ENCODE measurements at regions not wholly inside any gene's neighbourhood (a gene's known extent, or its start where the extent isn't known, plus 50 kb on each side); places are given as distances from the start of the nearest gene placed in this dataset.
"Not testable (repeated sequence)": the region's sequence is repeated elsewhere in the genome, so short reads cannot be mapped to it uniquely, and the experiment has no call there.

DNA sequence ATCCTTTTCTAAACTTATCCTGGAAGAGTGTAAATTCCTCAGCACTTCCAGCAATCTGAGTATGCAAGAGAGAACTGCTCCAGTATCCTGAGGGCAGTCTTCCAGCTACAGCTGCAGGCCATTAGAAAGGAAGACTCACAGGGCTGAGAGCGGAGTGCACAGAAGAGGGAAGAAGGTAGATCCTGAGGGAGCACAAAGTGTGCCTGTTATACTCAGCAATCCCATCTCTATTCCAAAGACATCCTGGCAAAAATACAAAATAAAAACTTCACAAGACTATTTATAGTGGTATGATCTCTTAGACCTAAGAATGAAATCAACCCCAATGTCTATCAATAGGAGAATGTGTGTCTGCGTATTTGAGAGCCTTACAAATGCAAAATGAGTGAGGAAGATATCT lies 292.0 kb downstream of the ZIC1 start:
- Histone ChIP-seq H3K27me3 (no peaks in the 10 kb centered on the region), H3K4me3 (no peak overlapping the region), H3K36me3 (no peaks in the 10 kb centered on the region), H3K9ac (no peak overlapping the region), H3K4me2 (no peak overlapping the region), H3K9me3 (no peaks in the 10 kb centered on the region), H3K27ac (no peak overlapping the region), H3K4me1 (no peaks in the 10 kb centered on the region), H4K20me1 (no peaks in the 10 kb centered on the region)
- TF ChIP-seq Cebpa-rat (IDR thresholded peaks at IDR 0.05) = no peak

DNA sequence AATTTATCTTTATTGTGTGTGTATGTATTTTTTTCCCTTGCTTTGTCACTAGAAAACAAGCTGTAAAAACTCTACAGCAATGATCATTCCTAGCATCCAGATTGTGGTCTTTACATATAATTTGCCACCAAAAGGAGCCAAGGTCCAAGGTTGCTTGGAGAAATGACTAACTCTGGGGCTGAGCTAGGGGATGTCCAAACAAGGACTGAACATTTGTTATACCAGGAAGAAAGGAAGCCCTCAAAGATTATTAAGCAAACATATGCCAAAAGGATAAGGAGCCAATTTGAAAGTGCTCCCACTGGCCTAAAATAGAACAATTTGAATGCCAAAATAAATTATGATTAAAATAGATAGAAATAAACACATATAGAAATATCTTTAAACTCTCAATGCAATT lies 293.3 kb downstream of the ZIC1 start:
- no peaks in the 10 kb centered on the region for H3K36me3 ChIP-seq
- TF ChIP-seq Cebpa-rat (IDR thresholded peaks at IDR 0.05) = no peak

DNA sequence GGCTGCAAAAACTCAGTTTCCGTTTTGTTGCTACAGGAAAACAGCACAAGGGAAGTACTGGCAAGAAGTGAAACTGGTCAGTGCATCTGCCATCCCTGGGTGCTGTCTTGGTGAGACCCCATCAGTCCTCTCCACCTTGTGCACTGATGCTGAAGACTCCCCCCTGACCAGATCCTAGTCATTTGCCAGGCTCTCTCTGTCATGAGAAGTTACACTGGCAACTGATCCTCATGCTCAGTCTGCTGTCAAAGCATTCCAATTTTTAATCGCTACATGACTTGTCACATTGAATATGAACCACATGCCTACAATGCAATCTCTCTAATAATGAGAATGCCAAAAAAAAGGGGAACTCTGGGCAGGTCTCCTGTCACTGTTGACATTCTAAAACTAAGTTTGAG lies 296.5 kb downstream of the ZIC1 start:
- Histone ChIP-seq H3K36me3 (no peaks in the 10 kb centered on the region), H3K27ac (no peak overlapping the region), H3K27me3 (no peaks in the 10 kb centered on the region), H3K9me3 (no peaks in the 10 kb centered on the region), H3K4me2 (no peak overlapping the region), H3K4me3 (no peak overlapping the region), H3K4me1 (no peaks in the 10 kb centered on the region), H3K9ac (no peak overlapping the region), H4K20me1 (no peaks in the 10 kb centered on the region)
- no peak for TF ChIP-seq Cebpa-rat (IDR thresholded peaks at IDR 0.05)

More for the DNA sequence above, 293.3 kb downstream of the ZIC1 start:
- no peaks in the 10 kb centered on the region for H3K27me3 ChIP-seq
- no peaks in the 10 kb centered on the region for H4K20me1 ChIP-seq
- no peak overlapping the region for H3K4me3 ChIP-seq
- no peak overlapping the region for H3K9ac ChIP-seq
- H3K4me1 ChIP-seq = no peaks in the 10 kb centered on the region
- H3K27ac ChIP-seq = no peak overlapping the region
- H3K9me3 ChIP-seq = no peaks in the 10 kb centered on the region
- H3K4me2 ChIP-seq = no peak overlapping the region

DNA sequence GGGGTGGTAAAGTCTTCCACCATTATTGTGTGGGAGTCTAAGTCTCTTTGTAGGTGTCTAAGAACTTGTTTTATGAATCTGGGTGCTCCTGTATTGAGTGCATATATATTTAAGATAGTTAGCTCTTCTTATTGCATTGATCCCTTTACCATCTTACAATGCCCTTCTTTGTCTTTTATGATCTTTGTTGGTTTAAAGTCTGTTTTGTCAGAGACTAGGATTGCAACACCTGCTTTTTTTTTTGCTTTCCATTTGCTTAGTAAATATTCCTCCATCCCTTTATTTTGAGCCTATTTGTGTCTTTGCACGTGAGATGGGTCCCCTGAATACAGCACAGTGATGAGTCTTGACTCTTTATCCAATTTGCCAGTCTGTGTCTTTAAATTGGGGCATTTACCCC lies 301.6 kb downstream of the ZIC1 start:
- not testable (repeated sequence) for H3K4me1 ChIP-seq, H3K36me3 ChIP-seq, H3K27ac ChIP-seq, H3K9ac ChIP-seq, H3K4me2 ChIP-seq, H3K9me3 ChIP-seq, H3K4me3 ChIP-seq, H3K27me3 ChIP-seq, H4K20me1 ChIP-seq

DNA sequence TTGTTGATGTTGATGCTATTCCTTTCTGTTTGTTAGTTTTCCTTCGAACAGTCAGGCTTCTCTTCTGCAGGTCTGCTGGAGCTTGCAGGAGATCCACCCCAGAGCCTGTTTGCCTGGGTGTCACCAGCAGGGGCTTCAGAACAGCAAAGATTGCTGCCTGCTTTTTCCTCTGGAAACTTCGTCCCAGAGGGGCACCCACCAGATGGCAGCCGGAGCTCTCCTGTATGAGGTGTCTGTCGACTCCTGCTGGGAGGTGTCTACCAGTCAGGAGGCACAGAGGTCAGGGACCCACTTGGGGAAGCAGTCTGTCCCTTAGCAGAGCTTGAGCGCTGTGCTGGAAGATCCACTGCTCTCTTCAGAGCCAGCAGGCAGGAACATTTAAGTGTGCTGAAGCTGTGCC lies 303.2 kb downstream of the ZIC1 start:
- no peaks in the 10 kb centered on the region for H3K36me3 ChIP-seq
- H3K27me3 ChIP-seq = no peaks in the 10 kb centered on the region
- no peak for TF ChIP-seq Cebpa-rat (IDR thresholded peaks at IDR 0.05)
- H3K9me3 ChIP-seq = no peaks in the 10 kb centered on the region
- no peak overlapping the region for H3K27ac ChIP-seq
- no peak overlapping the region for H3K9ac ChIP-seq
- H3K4me2 ChIP-seq = no peak overlapping the region
- H3K4me3 ChIP-seq = no peak overlapping the region
- H4K20me1 ChIP-seq = no peaks in the 10 kb centered on the region
- H3K4me1 ChIP-seq = no peaks in the 10 kb centered on the region

DNA sequence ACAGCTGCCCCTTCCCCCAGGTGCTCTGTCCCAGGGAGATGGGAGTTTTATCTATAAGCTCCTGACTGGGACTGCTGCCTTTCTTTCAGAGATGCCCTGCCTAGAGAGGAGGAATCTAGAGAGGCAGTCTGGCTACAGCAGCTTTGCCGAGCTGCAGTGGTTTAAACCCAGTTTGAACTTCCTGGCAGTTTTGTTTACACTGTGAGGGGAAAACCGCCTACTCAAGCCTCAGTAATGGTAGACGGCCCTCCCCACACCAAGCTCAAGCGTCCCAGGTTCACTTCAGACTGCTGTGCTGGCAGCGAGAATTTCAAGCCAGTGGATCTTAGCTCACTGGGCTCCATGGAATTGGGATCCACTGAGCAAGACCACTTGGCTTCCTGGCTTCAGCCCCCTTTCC lies 303.6 kb downstream of the ZIC1 start:
- not testable (repeated sequence) for H3K27ac ChIP-seq, H3K4me1 ChIP-seq, H4K20me1 ChIP-seq, H3K9ac ChIP-seq, H3K4me2 ChIP-seq, H3K36me3 ChIP-seq, H3K9me3 ChIP-seq, H3K27me3 ChIP-seq, H3K4me3 ChIP-seq

DNA sequence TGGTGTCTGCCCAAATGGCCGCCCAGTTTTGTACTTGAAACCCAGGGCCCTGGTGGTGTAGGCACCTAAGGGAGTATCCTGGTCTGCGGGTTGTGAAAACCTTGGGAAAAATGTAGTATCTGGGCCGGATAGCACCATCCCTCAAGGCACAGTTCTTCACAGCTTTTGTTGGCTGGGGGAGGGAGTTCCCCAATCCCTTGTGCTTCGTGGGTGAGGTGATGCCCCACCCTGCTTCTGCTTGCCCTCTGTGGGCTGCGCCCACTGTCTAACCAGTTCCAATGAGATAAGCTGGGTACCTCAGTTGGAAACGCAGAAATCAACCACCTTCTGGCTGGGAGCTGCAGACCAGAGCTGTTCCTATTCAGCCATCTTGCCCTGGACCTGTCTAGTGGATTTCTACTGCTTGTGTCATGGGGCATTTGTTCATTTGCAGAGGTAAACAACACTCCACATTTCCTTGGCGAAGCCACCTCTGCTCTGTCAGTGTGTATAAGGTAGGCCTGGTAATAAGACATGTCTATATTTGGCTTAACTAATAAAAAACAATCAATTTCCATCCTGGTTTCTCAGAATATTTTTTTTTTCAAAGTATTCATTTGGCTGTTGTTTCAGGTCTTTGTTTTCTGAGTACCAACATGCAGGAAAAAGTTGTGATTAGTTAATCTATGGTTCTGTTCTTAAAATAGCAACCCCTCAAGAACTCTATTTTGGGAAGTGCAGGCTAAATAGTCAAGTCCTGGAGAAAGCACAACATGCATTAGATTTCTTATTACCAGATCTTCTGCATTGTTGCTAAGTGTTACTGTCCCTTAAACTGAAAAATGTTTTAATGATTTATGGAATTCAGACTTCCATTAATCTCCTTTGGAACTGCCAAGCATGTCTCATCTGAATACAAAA lies 304.3 kb downstream of the ZIC1 start:
- no peak overlapping the region for H3K4me3 ChIP-seq
- H3K27me3 ChIP-seq = no peaks in the 10 kb centered on the region
- no peaks in the 10 kb centered on the region for H4K20me1 ChIP-seq
- H3K36me3 ChIP-seq = no peaks in the 10 kb centered on the region
- H3K4me1 ChIP-seq = no peaks in the 10 kb centered on the region
- no peak overlapping the region for H3K27ac ChIP-seq
- no peak overlapping the region for H3K9ac ChIP-seq
- H3K4me2 ChIP-seq = no peak overlapping the region
- no peak for TF ChIP-seq Cebpa-rat (IDR thresholded peaks at IDR 0.05)
- no peaks in the 10 kb centered on the region for H3K9me3 ChIP-seq

DNA sequence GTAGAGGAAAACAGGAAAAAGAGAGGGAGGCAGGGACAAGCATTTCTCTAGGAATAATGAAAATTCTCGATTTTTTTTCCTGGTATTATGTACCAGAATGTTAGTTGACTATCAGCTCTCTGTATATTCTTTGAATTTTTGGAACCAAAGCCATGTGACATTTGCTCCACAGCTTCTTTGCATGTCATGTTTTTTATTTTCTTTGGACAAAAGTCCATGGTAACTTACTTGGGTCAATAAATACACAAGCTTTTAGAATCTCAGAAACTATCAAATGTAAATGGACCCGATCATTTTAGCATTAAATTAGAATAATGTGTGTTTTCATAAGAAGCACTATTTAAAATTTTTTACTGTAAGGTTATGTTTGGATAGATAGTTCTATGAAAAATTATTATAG lies 320.5 kb downstream of the ZIC1 start:
- Histone ChIP-seq H3K9me3 (no peaks in the 10 kb centered on the region), H3K9ac (no peak overlapping the region), H3K27ac (no peak overlapping the region), H4K20me1 (no peaks in the 10 kb centered on the region), H3K4me3 (no peak overlapping the region), H3K27me3 (no peaks in the 10 kb centered on the region), H3K4me1 (no peaks in the 10 kb centered on the region), H3K4me2 (no peak overlapping the region), H3K36me3 (no peaks in the 10 kb centered on the region)
- no peak for TF ChIP-seq Cebpa-rat (IDR thresholded peaks at IDR 0.05)

DNA sequence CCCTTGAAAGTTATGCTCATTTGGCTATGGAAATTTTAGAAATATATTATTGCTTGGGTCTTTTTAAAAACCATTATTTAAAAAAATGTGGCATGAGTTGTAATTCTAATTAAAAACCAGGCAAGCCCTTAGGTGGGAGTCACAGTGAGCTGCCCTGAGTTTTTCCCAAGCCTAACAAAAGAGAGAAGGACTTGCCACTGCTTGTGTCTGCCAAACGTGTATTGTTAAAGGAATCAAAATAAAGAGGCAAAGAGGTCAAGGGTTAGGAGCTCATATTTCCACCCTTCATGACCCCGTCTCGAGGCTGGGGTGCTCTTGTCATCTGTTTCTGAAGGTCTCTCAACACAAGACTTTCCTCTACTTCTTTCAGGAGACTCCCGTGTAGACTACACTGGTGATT lies 321.1 kb downstream of the ZIC1 start:
- H3K9ac ChIP-seq = no peak overlapping the region
- no peak overlapping the region for H3K4me2 ChIP-seq
- TF ChIP-seq Cebpa-rat (IDR thresholded peaks at IDR 0.05) = no peak
- no peak overlapping the region for H3K4me3 ChIP-seq
- H3K4me1 ChIP-seq = no peaks in the 10 kb centered on the region
- H3K36me3 ChIP-seq = no peaks in the 10 kb centered on the region
- H4K20me1 ChIP-seq = no peaks in the 10 kb centered on the region
- H3K9me3 ChIP-seq = no peaks in the 10 kb centered on the region
- no peak overlapping the region for H3K27ac ChIP-seq
- no peaks in the 10 kb centered on the region for H3K27me3 ChIP-seq

DNA sequence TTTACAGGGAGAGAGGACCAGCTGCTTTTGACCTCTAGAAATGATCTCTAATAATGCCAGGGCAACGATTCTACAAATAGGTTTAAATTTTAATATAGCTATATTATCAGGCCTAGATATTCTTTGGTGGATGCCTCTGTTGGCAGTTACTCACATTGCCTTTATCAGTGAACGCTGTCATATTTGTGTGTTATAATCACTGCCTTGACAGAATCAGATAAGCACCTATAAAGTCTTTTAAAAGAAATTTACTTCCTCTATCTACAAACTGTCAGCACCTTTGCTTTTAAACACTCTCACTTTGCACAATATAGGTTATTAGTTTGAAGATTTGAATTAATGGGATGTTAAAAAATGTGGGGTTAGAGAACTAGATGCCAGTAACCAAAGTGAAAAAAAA lies 324.1 kb downstream of the ZIC1 start:
- Histone ChIP-seq H4K20me1 (no peaks in the 10 kb centered on the region), H3K4me2 (no peak overlapping the region), H3K27ac (no peak overlapping the region), H3K9me3 (no peaks in the 10 kb centered on the region), H3K36me3 (no peaks in the 10 kb centered on the region), H3K4me3 (no peak overlapping the region), H3K4me1 (no peaks in the 10 kb centered on the region), H3K9ac (no peak overlapping the region), H3K27me3 (no peaks in the 10 kb centered on the region)
- no peak for TF ChIP-seq Cebpa-rat (IDR thresholded peaks at IDR 0.05)

DNA sequence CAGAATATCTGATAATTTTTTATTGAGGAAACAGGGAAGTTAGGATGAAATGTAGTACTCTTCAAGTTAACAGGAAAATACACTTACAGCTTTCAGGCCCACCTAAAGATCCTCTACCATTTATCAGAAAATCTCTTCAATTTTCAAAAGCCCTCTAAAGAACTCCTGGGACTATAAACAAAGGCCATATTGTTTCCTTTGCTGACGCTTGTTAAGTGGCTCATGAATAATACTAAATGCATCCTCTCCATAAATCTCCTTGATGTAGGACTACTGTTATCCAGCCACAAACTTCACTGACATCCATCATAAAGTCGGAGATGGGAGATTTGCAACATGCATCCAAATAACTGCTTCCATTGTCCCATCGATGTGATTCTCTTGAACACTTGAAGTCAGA lies 326.5 kb downstream of the ZIC1 start:
- no peak overlapping the region for H3K4me2 ChIP-seq
- H3K9me3 ChIP-seq = no peaks in the 10 kb centered on the region
- H3K27me3 ChIP-seq = no peaks in the 10 kb centered on the region
- no peaks in the 10 kb centered on the region for H3K4me1 ChIP-seq
- H3K9ac ChIP-seq = no peak overlapping the region
- H3K4me3 ChIP-seq = no peak overlapping the region
- no peaks in the 10 kb centered on the region for H4K20me1 ChIP-seq
- H3K27ac ChIP-seq = no peak overlapping the region
- TF ChIP-seq Cebpa-rat (IDR thresholded peaks at IDR 0.05) = no peak
- no peaks in the 10 kb centered on the region for H3K36me3 ChIP-seq

Data from BLaER1 (cell line).